GM21529 (cell line): ENCODE measurements at regions not wholly inside any gene's neighbourhood (a gene's known extent, or its start where the extent isn't known, plus 50 kb on each side); places are given as distances from the start of the nearest gene placed in this dataset.
"Not testable (repeated sequence)": the region's sequence is repeated elsewhere in the genome, so short reads cannot be mapped to it uniquely, and the experiment has no call there.

Source experiments
- ATAC-seq: cut with Tn5 transposase; IDR thresholded peaks from one replicate; pipeline ENCODE4 v1.9.1; 2021; ENCODE audit not compliant: unreplicated experiment

- ATAC-seq, result not testable (repeated sequence)
Measured at GRCh38 chr18:5830902-5831301, 64.4 kb downstream of the TMEM200C start.

- ATAC-seq, result no peak
Measured at GRCh38 chr18:5828913-5829312, 66.4 kb downstream of the TMEM200C start.

- ATAC-seq, result no peak
Measured at GRCh38 chr18:5825663-5826062, 69.7 kb downstream of the TMEM200C start.

GRCh38 chr18:5824370-5824984 lies 70.8 kb downstream of the TMEM200C start:
- ATAC-seq, result no peak

GRCh38 chr18:5817816-5818215 lies 77.5 kb downstream of the TMEM200C start:
- no peak for ATAC-seq

- no peak for ATAC-seq
Measured at GRCh38 chr18:5806860-5807259, 88.5 kb downstream of the TMEM200C start.

GRCh38 chr18:5787936-5788335 lies 107.4 kb downstream of the TMEM200C start:
- ATAC-seq, result no peak

GRCh38 chr18:5779922-5780321 lies 115.4 kb downstream of the TMEM200C start:
- ATAC-seq, result no peak

GRCh38 chr18:5772306-5773105 lies 122.8 kb downstream of the TMEM200C start:
- no peak for ATAC-seq

- no peak for ATAC-seq
Measured at GRCh38 chr18:5771343-5771742, 124.0 kb downstream of the TMEM200C start.

- no peak for ATAC-seq
Measured at GRCh38 chr18:5770176-5770575, 125.1 kb downstream of the TMEM200C start.

GRCh38 chr18:5768454-5768853 lies 126.9 kb downstream of the TMEM200C start:
- no peak for ATAC-seq

GRCh38 chr18:5759194-5759593 lies 136.1 kb downstream of the TMEM200C start:
- no peak for ATAC-seq

- ATAC-seq, result no peak
Measured at GRCh38 chr18:5756823-5757222, 138.5 kb downstream of the TMEM200C start.

GRCh38 chr18:5747678-5748077 lies 147.6 kb downstream of the TMEM200C start:
- ATAC-seq, result no peak

- no peak for ATAC-seq
Measured at GRCh38 chr18:5746844-5747243, 148.5 kb downstream of the TMEM200C start.

GRCh38 chr18:5744659-5745058 lies 150.7 kb downstream of the TMEM200C start:
- no peak for ATAC-seq

- ATAC-seq, result no peak
Measured at GRCh38 chr18:5738526-5738925, 156.8 kb downstream of the TMEM200C start.

- no peak for ATAC-seq
Measured at GRCh38 chr18:5732318-5732717, 163.0 kb downstream of the TMEM200C start.

- ATAC-seq, result no peak
Measured at GRCh38 chr18:5729983-5730699, 165.2 kb downstream of the TMEM200C start.

GRCh38 chr18:5728531-5728930 lies 166.8 kb downstream of the TMEM200C start:
- ATAC-seq, result no peak

GRCh38 chr18:5726011-5726410 lies 169.3 kb downstream of the TMEM200C start:
- no peak for ATAC-seq
